HCT116 (cell line): ENCODE measurements at regions not wholly inside any gene's neighbourhood (a gene's known extent, or its start where the extent isn't known, plus 50 kb on each side); places are given as distances from the start of the nearest gene placed in this dataset.

Experiments
- ATAC-seq: fragments of 200-7000 bp; cut with Tn5 transposase; 2 replicates; pipeline ENCODE4 v1.9.1; 2020; ENCODE audit warnings: mild to moderate bottlenecking, moderate library complexity
- BruUV-seq: library from RNA; stranded (reverse); fragments of 400-500 nt; replicated peaks from 2 replicates; lab custom pipeline; 2021; lab: Mats Ljungman, UMichigan
- CTCF ChIA-PET: fragments of 300-600 bp; sonication (Branson Sonifier 250); formaldehyde crosslinking; loops from one replicate; lab custom pipeline; 2021; ENCODE audit warnings: antibody characterized with exemption; lab: Charles Lee
- POLR2A ChIA-PET: fragments of 300-600, 350-600 bp; sonication (Branson Sonifier 250); formaldehyde crosslinking; loops from one replicate; lab custom pipeline; 2021; ENCODE audit warnings: antibody characterized with exemption; lab: Charles Lee
- RAD21 ChIA-PET, 2 experiments: fragments of 300-600 bp; sonication (Branson Sonifier 250); formaldehyde crosslinking; loops; one replicate each; lab custom pipeline; 2023; ENCODE audit warnings: low total read pairs in 2 of 2; ENCODE audit not compliant: uncharacterized antibody in 2 of 2, unreplicated experiment in 2 of 2, low non-redundant PET in 1 of 2; lab: Charles Lee
- DNase-seq: peaks from one replicate; pipeline ENCODE4 v3.0.0-alpha.2; 2010; ENCODE audit warnings: low read depth, low spot score
- H2AFZ ChIP-seq: fragments of 200-600 bp; shearing (Covaris generic), sonication (generic); 2 replicates; pipeline ENCODE4 v1.6.1; 2017; ENCODE audit warnings: low read depth, mixed run types, mixed read lengths, antibody characterized with exemption, low read length; ENCODE audit not compliant: poor library complexity, severe bottlenecking
- H3K27ac ChIP-seq: 2 replicates; pipeline ENCODE4 v1.5.1; 2012; ENCODE audit warnings: low read depth, low read length
- H3K27me3 ChIP-seq: fragments of 200-600 bp; sonication (generic); 2 replicates; pipeline ENCODE4 v1.6.1; 2016; ENCODE audit warnings: mixed run types, low read length, mixed read lengths; ENCODE audit not compliant: insufficient read depth
- H3K36me3 ChIP-seq, 2 experiments: fragments of 200-500 bp in 1 of 2; fragments of 200-600 bp in 1 of 2; sonication (Bioruptor generic) in 1 of 2; sonication (generic) in 1 of 2; 2 replicates each; pipeline versions ENCODE4 v1.5.1 to v1.6.1; 2014 to 2016; ENCODE audit warnings: low read length in 2 of 2, inconsistent platforms in 1 of 2, mixed read lengths in 1 of 2, mixed run types in 1 of 2; ENCODE audit not compliant: insufficient read depth in 2 of 2, control insufficient read depth in 1 of 2
- H3K4me1 ChIP-seq, 2 experiments: fragments of 200-600 bp in 1 of 2; sonication (generic) in 1 of 2; 2 replicates each; pipeline versions ENCODE4 v1.5.1 to v1.6.1; 2012 to 2017; ENCODE audit warnings: low read length in 2 of 2, inconsistent platforms in 1 of 2, mild to moderate bottlenecking in 1 of 2, mixed read lengths in 1 of 2, mixed run types in 1 of 2, moderate library complexity in 1 of 2; ENCODE audit not compliant: insufficient read depth in 2 of 2, control insufficient read depth in 1 of 2
- H3K4me2 ChIP-seq: fragments of 200-600 bp; sonication (generic); 2 replicates; pipeline ENCODE4 v1.6.1; 2017; ENCODE audit warnings: mixed run types, low read length, mixed read lengths
- H3K4me3 ChIP-seq, 2 experiments: fragments of 200-600 bp in 1 of 2; sonication (generic) in 1 of 2; replicated peaks in 1 of 2; 2 replicates each; pipeline ENCODE4 v1.5.1; 2011 to 2016; ENCODE audit warnings: low read length in 2 of 2, control low read depth in 1 of 2, low read depth in 1 of 2, mild to moderate bottlenecking in 1 of 2, mixed read lengths in 1 of 2, mixed run types in 1 of 2
- H3K79me2 ChIP-seq: fragments of 200-600 bp; sonication (generic); 2 replicates; pipeline ENCODE4 v1.6.1; 2017; ENCODE audit warnings: mild to moderate bottlenecking, mixed run types, low read length, moderate library complexity, mixed read lengths; ENCODE audit not compliant: insufficient read depth
- H3K9ac ChIP-seq: fragments of 200-600 bp; sonication (generic); 2 replicates; pipeline ENCODE4 v1.6.1; 2016; ENCODE audit warnings: low read length, mixed read lengths
- H3K9me2 ChIP-seq: fragments of 200-600 bp; sonication (generic), shearing (Covaris generic); 2 replicates; pipeline ENCODE4 v1.6.1; 2017; ENCODE audit warnings: mixed run types, mild to moderate bottlenecking, moderate library complexity; ENCODE audit not compliant: insufficient read depth
- H3K9me3 ChIP-seq, 2 experiments: fragments of 200-500 bp in 1 of 2; fragments of 200-600 bp in 1 of 2; sonication (Bioruptor generic) in 1 of 2; sonication (generic) in 1 of 2; 2 replicates each; pipeline ENCODE4 v1.6.1; 2014 to 2017; ENCODE audit warnings: low read length in 2 of 2, mixed read lengths in 2 of 2, inconsistent platforms in 1 of 2, low read depth in 1 of 2, mild to moderate bottlenecking in 1 of 2, mixed run types in 1 of 2, moderate library complexity in 1 of 2; ENCODE audit not compliant: control insufficient read depth in 1 of 2, insufficient read depth in 1 of 2
- H4K20me1 ChIP-seq: fragments of 200-600 bp; sonication (generic), shearing (Covaris generic); 2 replicates; pipeline ENCODE4 v1.6.1; 2017; ENCODE audit warnings: mixed run types, mild to moderate bottlenecking, moderate library complexity; ENCODE audit not compliant: insufficient read depth
- CBX3 ChIP-seq: IDR thresholded peaks from 2 replicates; pipeline ENCODE4 v1.6.1; 2012; ENCODE audit warnings: low read depth
- CEBPB ChIP-seq: IDR thresholded peaks from 2 replicates; pipeline ENCODE4 v1.6.1; 2012; ENCODE audit warnings: low read depth
- EGR1 ChIP-seq: IDR thresholded peaks from 2 replicates; pipeline ENCODE4 v1.6.1; 2012; ENCODE audit warnings: low read depth
- EZH2 ChIP-seq: fragments of 200-600 bp; sonication (generic); IDR thresholded peaks from 2 replicates; pipeline ENCODE4 v1.6.1; 2017; ENCODE audit warnings: antibody characterized with exemption, mixed run types
- EZH2phosphoT487 ChIP-seq: fragments of 200-600 bp; IDR thresholded peaks from 2 replicates; pipeline ENCODE4 v1.6.1; 2018; ENCODE audit warnings: antibody characterized with exemption, borderline replicate concordance
- JUND ChIP-seq: IDR thresholded peaks from 2 replicates; pipeline ENCODE4 v1.6.1; 2012
- POLR2AphosphoS5 ChIP-seq: IDR thresholded peaks from 2 replicates; pipeline ENCODE4 v1.6.1; 2011; ENCODE audit warnings: mild to moderate bottlenecking, low read depth, low read length, moderate library complexity
- RAD21 ChIP-seq: IDR thresholded peaks from 2 replicates; pipeline ENCODE4 v1.6.1; 2012; ENCODE audit warnings: low read depth, mild to moderate bottlenecking
- SRF ChIP-seq: IDR thresholded peaks from 2 replicates; pipeline ENCODE4 v1.6.1; 2012; ENCODE audit warnings: low read depth
- YY1 ChIP-seq: IDR thresholded peaks from 2 replicates; pipeline ENCODE4 v1.6.1; 2011; ENCODE audit warnings: low read length, low read depth, moderate library complexity, mild to moderate bottlenecking; ENCODE audit not compliant: insufficient replicate concordance; ENCODE audit errors: extremely low read depth
- intact Hi-C: fragments of 100-400 bp; cut with micrococcal nuclease; formaldehyde crosslinking; loops from 2 replicates; pipeline ENCODE4 v1.10.0; 2022
- TF ChIP-seq, protein P1 (sequence below): IDR thresholded peaks from 2 replicates; pipeline ENCODE4 v1.6.1; 2012
- TF ChIP-seq, protein P2 (sequence below), 3 experiments: fragments of 200-600 bp in 1 of 3; sonication (generic) in 1 of 3; IDR thresholded peaks in 2 of 3; conservative IDR thresholded peaks in 1 of 3; 2 replicates each; pipeline ENCODE4 v1.5.1; 2012 to 2017; ENCODE audit warnings: low read depth in 2 of 3, low read length in 2 of 3, antibody characterized with exemption in 1 of 3, borderline replicate concordance in 1 of 3, control low read depth in 1 of 3, mild to moderate bottlenecking in 1 of 3, mixed read lengths in 1 of 3, mixed run types in 1 of 3, moderate library complexity in 1 of 3; ENCODE audit not compliant: insufficient read depth in 1 of 3

DNA sequence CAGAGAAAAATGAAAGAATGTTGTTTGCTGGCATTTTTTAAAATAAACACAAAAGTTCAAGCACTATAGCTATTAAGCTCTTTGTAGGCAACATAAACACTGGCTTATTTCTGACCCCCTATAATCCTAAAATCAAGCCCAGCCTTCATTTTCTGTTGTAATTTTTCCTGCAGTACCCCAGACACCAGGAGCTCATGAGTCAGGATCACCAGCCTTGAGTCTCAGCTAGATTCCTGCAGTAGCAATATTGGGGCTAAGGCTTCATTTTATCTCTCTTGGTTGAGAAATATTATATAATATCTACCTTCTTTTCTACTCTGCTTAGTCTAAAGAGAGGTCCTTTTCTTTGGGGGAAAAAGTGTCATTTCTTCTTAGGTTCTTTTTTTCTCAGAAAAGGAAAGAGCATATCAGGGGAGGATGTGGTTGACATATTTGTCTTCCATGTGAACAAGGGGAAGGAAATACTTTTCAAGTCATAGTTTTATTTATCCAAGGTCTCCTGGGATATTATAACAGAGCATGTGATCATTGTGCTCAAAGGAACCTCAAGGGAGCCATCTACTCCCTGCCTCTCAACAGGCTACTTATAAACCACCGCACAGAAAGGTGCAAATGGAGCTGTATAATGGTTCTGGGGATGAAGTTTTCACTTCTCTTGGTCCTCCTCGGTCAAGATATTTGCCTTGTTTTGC is 678.3 kb upstream of the NR3C2 start:
- ATAC-seq (no peak), DNase-seq (no peak)
- Histone ChIP-seq H3K27ac (no peak overlapping the region), H3K4me1 (no peaks in the 10 kb centered on the region), H3K4me3 (no peak overlapping the region), H3K9ac (no peak overlapping the region), H3K36me3 (no peaks in the 10 kb centered on the region), H4K20me1 (no peaks in the 10 kb centered on the region), H3K9me2 (no peaks in the 10 kb centered on the region), H3K4me2 (no peak overlapping the region), H2AFZ (no peak overlapping the region), H3K79me2 (no peaks in the 10 kb centered on the region), H3K27me3 (no peaks in the 10 kb centered on the region), H3K9me3 (no peaks in the 10 kb centered on the region)
- intact Hi-C loops = no loop called here
- ChIA-PET CTCF (no interaction called here), RAD21 (no interaction called here), POLR2A (no interaction called here)
- no TSS peak for BruUV-seq
- TF ChIP-seq POLR2AphosphoS5 = no peak
- no peak for TF ChIP-seq RAD21
- TF ChIP-seq JUND = no peak
- TF ChIP-seq, protein P1, sequence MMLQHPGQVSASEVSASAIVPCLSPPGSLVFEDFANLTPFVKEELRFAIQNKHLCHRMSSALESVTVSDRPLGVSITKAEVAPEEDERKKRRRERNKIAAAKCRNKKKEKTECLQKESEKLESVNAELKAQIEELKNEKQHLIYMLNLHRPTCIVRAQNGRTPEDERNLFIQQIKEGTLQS = no peak
- TF ChIP-seq SRF = no peak
- no peak for TF ChIP-seq EGR1
- TF ChIP-seq, protein P2, sequence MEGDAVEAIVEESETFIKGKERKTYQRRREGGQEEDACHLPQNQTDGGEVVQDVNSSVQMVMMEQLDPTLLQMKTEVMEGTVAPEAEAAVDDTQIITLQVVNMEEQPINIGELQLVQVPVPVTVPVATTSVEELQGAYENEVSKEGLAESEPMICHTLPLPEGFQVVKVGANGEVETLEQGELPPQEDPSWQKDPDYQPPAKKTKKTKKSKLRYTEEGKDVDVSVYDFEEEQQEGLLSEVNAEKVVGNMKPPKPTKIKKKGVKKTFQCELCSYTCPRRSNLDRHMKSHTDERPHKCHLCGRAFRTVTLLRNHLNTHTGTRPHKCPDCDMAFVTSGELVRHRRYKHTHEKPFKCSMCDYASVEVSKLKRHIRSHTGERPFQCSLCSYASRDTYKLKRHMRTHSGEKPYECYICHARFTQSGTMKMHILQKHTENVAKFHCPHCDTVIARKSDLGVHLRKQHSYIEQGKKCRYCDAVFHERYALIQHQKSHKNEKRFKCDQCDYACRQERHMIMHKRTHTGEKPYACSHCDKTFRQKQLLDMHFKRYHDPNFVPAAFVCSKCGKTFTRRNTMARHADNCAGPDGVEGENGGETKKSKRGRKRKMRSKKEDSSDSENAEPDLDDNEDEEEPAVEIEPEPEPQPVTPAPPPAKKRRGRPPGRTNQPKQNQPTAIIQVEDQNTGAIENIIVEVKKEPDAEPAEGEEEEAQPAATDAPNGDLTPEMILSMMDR (IDR thresholded peaks at IDR 0.05 in 2 of 3, conservative IDR thresholded peaks at IDR 0.05 in 1 of 3; ENCODE audit: borderline replicate concordance in 1 of 3, insufficient read depth in 1 of 3, low read depth in 2 of 3, low read length in 2 of 3) = no peak

DNA sequence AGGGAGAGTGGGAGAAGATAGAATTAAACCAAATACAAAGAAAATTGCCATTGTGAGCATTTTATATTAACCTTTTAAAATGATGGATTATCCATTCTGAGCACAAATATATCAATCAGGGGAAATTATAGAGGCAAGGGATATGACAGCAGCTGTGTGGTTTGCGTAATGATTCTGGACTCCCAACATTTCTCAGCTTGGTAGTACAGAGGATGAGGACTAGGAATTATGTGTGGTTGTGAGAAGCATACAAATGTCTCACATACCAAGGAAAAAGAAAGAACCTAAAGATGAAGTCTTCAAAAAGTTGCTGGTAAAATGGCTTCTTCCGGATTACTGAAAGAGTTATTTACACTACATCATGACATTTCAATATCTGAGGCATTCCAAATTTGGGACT is 674.6 kb upstream of the NR3C2 start:
- H4K20me1 ChIP-seq = no peaks in the 10 kb centered on the region
- TF ChIP-seq CEBPB (no peak), EZH2phosphoT487 (no peak), EZH2 (no peak), YY1 (no peak), CBX3 (no peak)
- TF ChIP-seq, protein P2 (IDR thresholded peaks at IDR 0.05 in 2 of 3, conservative IDR thresholded peaks at IDR 0.05 in 1 of 3; ENCODE audit: borderline replicate concordance in 1 of 3, insufficient read depth in 1 of 3, low read depth in 2 of 3, low read length in 2 of 3) = no peak
- H3K79me2 ChIP-seq = no peaks in the 10 kb centered on the region
- H3K9ac ChIP-seq = no peak overlapping the region
- no peaks in the 10 kb centered on the region for H3K9me2 ChIP-seq
- POLR2A ChIA-PET = no interaction called here
- no peaks in the 10 kb centered on the region for H3K27me3 ChIP-seq
- no peak for ATAC-seq
- intact Hi-C loops = loop anchor here (5.0 kb wide), 1 partner anchor 765 kb away; no protein-coding TSS in a partner anchor
- CTCF ChIA-PET = no interaction called here
- RAD21 ChIA-PET = no interaction called here
- no TSS peak for BruUV-seq
- no peak overlapping the region for H3K4me2 ChIP-seq
- no peaks in the 10 kb centered on the region for H3K4me1 ChIP-seq
- H3K4me3 ChIP-seq = no peak overlapping the region
- no peak overlapping the region for H3K27ac ChIP-seq
- DNase-seq = no peak
- no peak overlapping the region for H2AFZ ChIP-seq
- no peaks in the 10 kb centered on the region for H3K9me3 ChIP-seq
- no peaks in the 10 kb centered on the region for H3K36me3 ChIP-seq
